ENCODE measurements at regions not wholly inside any gene's neighbourhood (a gene's known extent, or its start where the extent isn't known, plus 50 kb on each side); places are given as distances from the start of the nearest gene placed in this dataset.

GRCh38 chr15:27702581-27702980, 396.5 kb downstream of the OCA2 start:
- TF ChIP-seq CTCF (IDR thresholded peaks at IDR 0.05): no peak

GRCh38 chr15:27701956-27702355, 397.2 kb downstream of the OCA2 start:
- no peak for TF ChIP-seq CTCF (IDR thresholded peaks at IDR 0.05)

GRCh38 chr15:27701014-27701413, 398.1 kb downstream of the OCA2 start:
- no peak for TF ChIP-seq CTCF (IDR thresholded peaks at IDR 0.05)

GRCh38 chr15:27699699-27700098, 399.4 kb downstream of the OCA2 start:
- TF ChIP-seq CTCF (IDR thresholded peaks at IDR 0.05): no peak

- TF ChIP-seq CTCF (IDR thresholded peaks at IDR 0.05): no peak
Observed at GRCh38 chr15:27696530-27696929, 402.6 kb downstream of the OCA2 start.

- no peak for TF ChIP-seq CTCF (IDR thresholded peaks at IDR 0.05)
Observed at GRCh38 chr15:27695726-27696125, 403.4 kb downstream of the OCA2 start.

- no peak for TF ChIP-seq CTCF (IDR thresholded peaks at IDR 0.05)
Observed at GRCh38 chr15:27694506-27695087, 404.5 kb downstream of the OCA2 start.

- no peak for TF ChIP-seq CTCF (IDR thresholded peaks at IDR 0.05)
Observed at GRCh38 chr15:27693280-27693679, 405.8 kb downstream of the OCA2 start.

Data from LNCAP (cell line).